Liver (tissue), 8 donors: ENCODE measurements at regions not wholly inside any gene's neighbourhood (a gene's known extent, or its start where the extent isn't known, plus 50 kb on each side); places are given as distances from the start of the nearest gene placed in this dataset.

ENCODE experiments used
- DNase-seq: peaks from one replicate; pipeline ENCODE4 v3.0.0-alpha.2; 2017; ENCODE audit warnings: low spot score
- H3K27ac ChIP-seq, 2 donors: one replicate each; pipeline ENCODE4 v1.7.0; 2013; ENCODE audit warnings: inconsistent platforms in 2 of 2, low read length in 2 of 2, control low read depth in 1 of 2, low read depth in 1 of 2, mild to moderate bottlenecking in 1 of 2
- H3K27me3 ChIP-seq, 4 donors: one replicate each; pipeline versions ENCODE4 v1.6.1 to v1.7.0; 2013; ENCODE audit warnings: low read length in 3 of 4, inconsistent platforms in 1 of 4, mild to moderate bottlenecking in 1 of 4, moderate library complexity in 1 of 4; ENCODE audit not compliant: control insufficient read depth in 4 of 4, insufficient read depth in 4 of 4
- H3K36me3 ChIP-seq, 4 donors: one replicate each; pipeline versions ENCODE4 v1.6.1 to v1.7.0; 2013; ENCODE audit warnings: low read length in 3 of 4, mild to moderate bottlenecking in 3 of 4, low read depth in 1 of 4, moderate library complexity in 1 of 4; ENCODE audit not compliant: control insufficient read depth in 4 of 4, insufficient read depth in 3 of 4
- H3K4me1 ChIP-seq, 4 donors: one replicate each; pipeline versions ENCODE4 v1.6.1 to v1.7.0; 2013; ENCODE audit warnings: low read length in 3 of 4, mild to moderate bottlenecking in 3 of 4, moderate library complexity in 1 of 4; ENCODE audit not compliant: control insufficient read depth in 4 of 4, insufficient read depth in 4 of 4
- H3K4me3 ChIP-seq, 3 donors: one replicate each; pipeline versions ENCODE4 v1.6.1 to v1.7.0; 2013; ENCODE audit warnings: low read length in 3 of 3, control low read depth in 1 of 3, low read depth in 1 of 3, mild to moderate bottlenecking in 1 of 3
- H3K9ac ChIP-seq, 2 donors: one replicate each; pipeline ENCODE4 v1.7.0; 2013; ENCODE audit warnings: low read length in 2 of 2, mild to moderate bottlenecking in 2 of 2, moderate library complexity in 2 of 2, control low read depth in 1 of 2, low read depth in 1 of 2
- H3K9me3 ChIP-seq, 4 donors: one replicate each; pipeline versions ENCODE4 v1.6.1 to v1.7.0; 2013; ENCODE audit warnings: low read length in 3 of 4; ENCODE audit not compliant: control insufficient read depth in 4 of 4
- EGR1 ChIP-seq, 2 donors: IDR thresholded peaks; 2 replicates each; pipeline ENCODE4 v1.6.1; 2016 to 2018; ENCODE audit warnings: antibody characterized with exemption in 2 of 2, low read depth in 2 of 2
- FOXA1 ChIP-seq: IDR thresholded peaks from 2 replicates; pipeline ENCODE4 v1.6.1; 2016; ENCODE audit warnings: antibody characterized with exemption
- FOXA2 ChIP-seq: IDR thresholded peaks from 2 replicates; pipeline ENCODE4 v1.6.1; 2016; ENCODE audit warnings: antibody characterized with exemption
- GABPA ChIP-seq, 2 donors: IDR thresholded peaks in 1 of 2; conservative IDR thresholded peaks in 1 of 2; 2 replicates each; pipeline ENCODE4 v1.6.1; 2016; ENCODE audit warnings: antibody characterized with exemption in 2 of 2, mild to moderate bottlenecking in 1 of 2, moderate library complexity in 1 of 2
- HNF4A ChIP-seq, 2 donors: conservative IDR thresholded peaks; 2 replicates each; pipeline ENCODE4 v1.6.1; 2016; ENCODE audit warnings: antibody characterized with exemption in 2 of 2, mild to moderate bottlenecking in 2 of 2
- HNF4G ChIP-seq: IDR thresholded peaks from 2 replicates; pipeline ENCODE4 v1.6.1; 2016; ENCODE audit warnings: antibody characterized with exemption
- JUND ChIP-seq, 2 donors: IDR thresholded peaks; 2 replicates each; pipeline ENCODE4 v1.6.1; 2016; ENCODE audit warnings: antibody characterized with exemption in 2 of 2
- NR2F2 ChIP-seq: IDR thresholded peaks from 2 replicates; pipeline ENCODE4 v1.6.1; 2016; ENCODE audit warnings: antibody characterized with exemption
- RAD21 ChIP-seq, 2 donors: IDR thresholded peaks; 2 replicates each; pipeline ENCODE4 v1.6.1; 2016; ENCODE audit warnings: antibody characterized with exemption in 2 of 2, mild to moderate bottlenecking in 2 of 2
- RXRA ChIP-seq, 2 donors: IDR thresholded peaks; 2 replicates each; pipeline ENCODE4 v1.6.1; 2017 to 2018; ENCODE audit warnings: antibody characterized with exemption in 2 of 2, mild to moderate bottlenecking in 1 of 2
- SP1 ChIP-seq: IDR thresholded peaks from 2 replicates; pipeline ENCODE4 v1.6.1; 2018; ENCODE audit warnings: antibody characterized with exemption, mild to moderate bottlenecking
- TAF1 ChIP-seq: conservative IDR thresholded peaks from 2 replicates; pipeline ENCODE4 v1.6.1; 2016; ENCODE audit warnings: antibody characterized with exemption, mild to moderate bottlenecking
- YY1 ChIP-seq: IDR thresholded peaks from 2 replicates; pipeline ENCODE4 v1.6.1; 2016; ENCODE audit warnings: antibody characterized with exemption, mild to moderate bottlenecking
- WGBS: extraction: QIAGEN DNeasy Blood & Tissue Kit; methylation state at CpG from one replicate; pipeline ENCODE4 v1.1.7; 2013; 5-methylcytosine and 5-hydroxymethylcytosine counted together
- TF ChIP-seq, protein P1 (sequence below): IDR thresholded peaks from 2 replicates; pipeline ENCODE4 v1.6.1; 2016; ENCODE audit warnings: antibody characterized with exemption
- TF ChIP-seq, protein P2 (sequence below): IDR thresholded peaks from 2 replicates; pipeline ENCODE4 v1.6.1; 2016; ENCODE audit warnings: antibody characterized with exemption
- TF ChIP-seq, protein P3 (sequence below): IDR thresholded peaks from 2 replicates; pipeline ENCODE4 v1.6.1; 2016; ENCODE audit warnings: antibody characterized with exemption, mild to moderate bottlenecking
- TF ChIP-seq, protein P4 (sequence below): fragments of 150-350 bp; IDR thresholded peaks from 2 replicates; pipeline ENCODE4 v1.5.1; 2017; ENCODE audit warnings: improper control_type of control experiment, low read depth, low read length; ENCODE audit not compliant: missing input control
- TF ChIP-seq, protein P5 (sequence below): IDR thresholded peaks from 2 replicates; pipeline ENCODE4 v1.6.1; 2016; ENCODE audit warnings: antibody characterized with exemption
- donor health status: healthy.
- donor health status: healthy.
- donor health status: healthy.
- donor health status: healthy.
- donor health status: healthy.

DNA sequence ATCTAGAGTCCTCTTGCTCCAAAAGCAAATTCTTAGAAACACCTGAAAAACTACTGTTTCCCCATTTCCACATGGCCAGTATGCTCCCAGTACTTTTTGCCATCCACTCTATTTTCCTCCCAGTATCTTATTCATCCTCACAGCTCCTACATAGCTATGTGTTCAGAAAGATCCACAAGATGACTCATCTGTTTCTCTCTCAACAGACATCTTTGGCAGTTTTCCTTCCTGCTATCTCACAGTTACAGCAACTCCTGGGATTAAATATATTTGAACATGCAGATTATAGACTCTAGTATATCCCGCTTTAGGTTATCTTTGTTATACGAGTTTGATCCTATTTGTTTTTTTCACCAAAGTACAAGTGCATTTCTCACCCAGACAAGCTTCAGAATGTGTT is 675.6 kb upstream of the POT1 start:
- Histone ChIP-seq H3K4me3 (no peak overlapping the region), H3K36me3 (no peaks in the 10 kb centered on the region), H3K27ac (no peak overlapping the region), H3K27me3 (no peaks in the 10 kb centered on the region), H3K4me1 (no peaks in the 10 kb centered on the region), H3K9ac (no peak overlapping the region), H3K9me3 (no peaks in the 10 kb centered on the region)
- TF ChIP-seq YY1 (no peak), GABPA (IDR thresholded peaks at IDR 0.05 in 1 of 2, conservative IDR thresholded peaks at IDR 0.05 in 1 of 2) (no peak), EGR1 (IDR thresholded peaks at IDR 0.05; ENCODE audit: low read depth in 2 of 2) (no peak), RAD21 (IDR thresholded peaks at IDR 0.05) (no peak), TAF1 (no peak), JUND (IDR thresholded peaks at IDR 0.05) (no peak), FOXA1 (no peak), HNF4G (no peak), RXRA (IDR thresholded peaks at IDR 0.05) (no peak), SP1 (no peak), FOXA2 (no peak), HNF4A (conservative IDR thresholded peaks at IDR 0.05) (no peak), NR2F2 (no peak)
- TF ChIP-seq, protein P1, sequence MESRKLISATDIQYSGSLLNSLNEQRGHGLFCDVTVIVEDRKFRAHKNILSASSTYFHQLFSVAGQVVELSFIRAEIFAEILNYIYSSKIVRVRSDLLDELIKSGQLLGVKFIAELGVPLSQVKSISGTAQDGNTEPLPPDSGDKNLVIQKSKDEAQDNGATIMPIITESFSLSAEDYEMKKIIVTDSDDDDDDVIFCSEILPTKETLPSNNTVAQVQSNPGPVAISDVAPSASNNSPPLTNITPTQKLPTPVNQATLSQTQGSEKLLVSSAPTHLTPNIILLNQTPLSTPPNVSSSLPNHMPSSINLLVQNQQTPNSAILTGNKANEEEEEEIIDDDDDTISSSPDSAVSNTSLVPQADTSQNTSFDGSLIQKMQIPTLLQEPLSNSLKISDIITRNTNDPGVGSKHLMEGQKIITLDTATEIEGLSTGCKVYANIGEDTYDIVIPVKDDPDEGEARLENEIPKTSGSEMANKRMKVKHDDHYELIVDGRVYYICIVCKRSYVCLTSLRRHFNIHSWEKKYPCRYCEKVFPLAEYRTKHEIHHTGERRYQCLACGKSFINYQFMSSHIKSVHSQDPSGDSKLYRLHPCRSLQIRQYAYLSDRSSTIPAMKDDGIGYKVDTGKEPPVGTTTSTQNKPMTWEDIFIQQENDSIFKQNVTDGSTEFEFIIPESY = no peak
- TF ChIP-seq, protein P2, sequence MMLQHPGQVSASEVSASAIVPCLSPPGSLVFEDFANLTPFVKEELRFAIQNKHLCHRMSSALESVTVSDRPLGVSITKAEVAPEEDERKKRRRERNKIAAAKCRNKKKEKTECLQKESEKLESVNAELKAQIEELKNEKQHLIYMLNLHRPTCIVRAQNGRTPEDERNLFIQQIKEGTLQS = no peak
- TF ChIP-seq, protein P3, sequence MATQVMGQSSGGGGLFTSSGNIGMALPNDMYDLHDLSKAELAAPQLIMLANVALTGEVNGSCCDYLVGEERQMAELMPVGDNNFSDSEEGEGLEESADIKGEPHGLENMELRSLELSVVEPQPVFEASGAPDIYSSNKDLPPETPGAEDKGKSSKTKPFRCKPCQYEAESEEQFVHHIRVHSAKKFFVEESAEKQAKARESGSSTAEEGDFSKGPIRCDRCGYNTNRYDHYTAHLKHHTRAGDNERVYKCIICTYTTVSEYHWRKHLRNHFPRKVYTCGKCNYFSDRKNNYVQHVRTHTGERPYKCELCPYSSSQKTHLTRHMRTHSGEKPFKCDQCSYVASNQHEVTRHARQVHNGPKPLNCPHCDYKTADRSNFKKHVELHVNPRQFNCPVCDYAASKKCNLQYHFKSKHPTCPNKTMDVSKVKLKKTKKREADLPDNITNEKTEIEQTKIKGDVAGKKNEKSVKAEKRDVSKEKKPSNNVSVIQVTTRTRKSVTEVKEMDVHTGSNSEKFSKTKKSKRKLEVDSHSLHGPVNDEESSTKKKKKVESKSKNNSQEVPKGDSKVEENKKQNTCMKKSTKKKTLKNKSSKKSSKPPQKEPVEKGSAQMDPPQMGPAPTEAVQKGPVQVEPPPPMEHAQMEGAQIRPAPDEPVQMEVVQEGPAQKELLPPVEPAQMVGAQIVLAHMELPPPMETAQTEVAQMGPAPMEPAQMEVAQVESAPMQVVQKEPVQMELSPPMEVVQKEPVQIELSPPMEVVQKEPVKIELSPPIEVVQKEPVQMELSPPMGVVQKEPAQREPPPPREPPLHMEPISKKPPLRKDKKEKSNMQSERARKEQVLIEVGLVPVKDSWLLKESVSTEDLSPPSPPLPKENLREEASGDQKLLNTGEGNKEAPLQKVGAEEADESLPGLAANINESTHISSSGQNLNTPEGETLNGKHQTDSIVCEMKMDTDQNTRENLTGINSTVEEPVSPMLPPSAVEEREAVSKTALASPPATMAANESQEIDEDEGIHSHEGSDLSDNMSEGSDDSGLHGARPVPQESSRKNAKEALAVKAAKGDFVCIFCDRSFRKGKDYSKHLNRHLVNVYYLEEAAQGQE = no peak
- TF ChIP-seq, protein P4, sequence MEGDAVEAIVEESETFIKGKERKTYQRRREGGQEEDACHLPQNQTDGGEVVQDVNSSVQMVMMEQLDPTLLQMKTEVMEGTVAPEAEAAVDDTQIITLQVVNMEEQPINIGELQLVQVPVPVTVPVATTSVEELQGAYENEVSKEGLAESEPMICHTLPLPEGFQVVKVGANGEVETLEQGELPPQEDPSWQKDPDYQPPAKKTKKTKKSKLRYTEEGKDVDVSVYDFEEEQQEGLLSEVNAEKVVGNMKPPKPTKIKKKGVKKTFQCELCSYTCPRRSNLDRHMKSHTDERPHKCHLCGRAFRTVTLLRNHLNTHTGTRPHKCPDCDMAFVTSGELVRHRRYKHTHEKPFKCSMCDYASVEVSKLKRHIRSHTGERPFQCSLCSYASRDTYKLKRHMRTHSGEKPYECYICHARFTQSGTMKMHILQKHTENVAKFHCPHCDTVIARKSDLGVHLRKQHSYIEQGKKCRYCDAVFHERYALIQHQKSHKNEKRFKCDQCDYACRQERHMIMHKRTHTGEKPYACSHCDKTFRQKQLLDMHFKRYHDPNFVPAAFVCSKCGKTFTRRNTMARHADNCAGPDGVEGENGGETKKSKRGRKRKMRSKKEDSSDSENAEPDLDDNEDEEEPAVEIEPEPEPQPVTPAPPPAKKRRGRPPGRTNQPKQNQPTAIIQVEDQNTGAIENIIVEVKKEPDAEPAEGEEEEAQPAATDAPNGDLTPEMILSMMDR = no peak
- TF ChIP-seq, protein P5, sequence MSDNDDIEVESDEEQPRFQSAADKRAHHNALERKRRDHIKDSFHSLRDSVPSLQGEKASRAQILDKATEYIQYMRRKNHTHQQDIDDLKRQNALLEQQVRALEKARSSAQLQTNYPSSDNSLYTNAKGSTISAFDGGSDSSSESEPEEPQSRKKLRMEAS = no peak
- DNase-seq = no peak
- WGBS = 65% methylated on average over 2 of the region's 2 CpGs
